H1 (cell line): ENCODE measurements at regions not wholly inside any gene's neighbourhood (a gene's known extent, or its start where the extent isn't known, plus 50 kb on each side); places are given as distances from the start of the nearest gene placed in this dataset.

Experiments
- JUND ChIP-seq: IDR thresholded peaks from 2 replicates; pipeline ENCODE4 v1.6.1; 2011; ENCODE audit warnings: mild to moderate bottlenecking, improper control_type of control experiment, low read length
- KDM5A ChIP-seq: fragments of 200-600 bp; IDR thresholded peaks from 2 replicates; pipeline ENCODE4 v1.7.1; 2012; ENCODE audit warnings: mild to moderate bottlenecking, low read length, inconsistent platforms, mixed read lengths
- ZNF274 ChIP-seq: IDR thresholded peaks from 2 replicates; pipeline ENCODE4 v1.7.0; 2012; ENCODE audit warnings: low read length, borderline replicate concordance; ENCODE audit errors: extremely low read depth

DNA sequence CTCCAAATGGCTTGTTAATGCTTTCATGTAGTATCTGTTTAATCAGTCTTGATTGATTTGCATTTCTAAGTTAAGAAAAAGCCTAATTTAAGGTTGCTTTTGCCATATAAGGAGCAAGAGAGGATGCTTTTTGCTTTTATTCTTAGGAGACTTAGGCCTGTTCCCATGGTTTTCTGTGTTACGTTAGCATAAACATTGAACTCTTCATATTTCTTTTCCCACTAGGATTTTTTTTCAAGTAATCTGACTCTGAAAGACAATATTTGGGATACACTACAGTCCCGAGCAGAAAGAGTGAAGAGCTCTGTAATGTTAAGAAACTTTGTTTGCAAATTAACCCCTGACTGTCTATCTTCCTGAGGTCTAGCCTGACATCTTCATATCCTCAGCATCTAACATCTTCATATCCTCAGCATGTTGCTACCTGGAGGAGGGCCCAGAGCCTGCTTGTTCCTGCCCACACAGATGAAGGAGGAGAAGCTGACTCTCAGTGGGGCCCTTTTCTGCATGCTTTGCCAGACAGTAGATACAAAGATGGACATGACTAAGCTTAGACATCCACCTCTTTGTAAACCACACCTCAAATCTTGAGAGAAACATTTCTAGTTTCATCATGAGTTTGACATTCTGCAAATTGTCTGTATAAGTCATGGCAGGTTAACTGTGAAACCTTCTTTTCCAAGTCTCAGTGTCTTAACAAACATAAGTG lies 86.2 kb upstream of the COL6A5 start (continued):
- TF ChIP-seq ZNF274 = no peak
- TF ChIP-seq KDM5A = no peak
- no peak for TF ChIP-seq JUND
